ENCODE measurements at regions not wholly inside any gene's neighbourhood (a gene's known extent, or its start where the extent isn't known, plus 50 kb on each side); places are given as distances from the start of the nearest gene placed in this dataset.

DNA sequence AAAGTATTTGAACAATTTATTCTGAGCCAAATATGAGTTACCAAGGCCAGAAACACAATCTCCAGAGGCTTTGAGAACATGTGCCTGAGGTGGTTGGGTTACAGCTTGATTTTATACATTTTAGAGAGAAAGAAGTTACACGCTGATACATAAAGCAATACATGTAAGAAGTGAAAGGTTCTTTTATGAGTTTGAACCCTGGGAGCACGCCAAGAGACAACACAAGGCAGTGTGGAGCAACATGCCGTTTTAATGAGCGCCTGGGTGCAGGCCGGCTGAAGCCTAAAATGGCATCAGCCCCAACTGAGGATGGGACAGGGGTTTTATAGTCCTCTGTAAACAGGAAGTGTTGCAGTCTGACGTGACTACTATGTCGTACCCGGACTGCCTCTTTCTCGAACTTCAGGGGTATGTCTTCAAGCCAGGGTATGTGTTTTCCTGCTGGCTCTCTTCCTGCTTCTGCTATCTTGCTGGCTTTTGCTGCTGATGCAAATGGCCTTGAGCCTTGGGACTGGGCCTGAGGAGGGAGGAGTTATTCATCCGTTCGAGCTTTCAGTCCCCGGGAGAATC lies 193.7 kb downstream of the CYLC2 start:
- Histone ChIP-seq H3K27me3 (ENCODE audit: control insufficient read depth, insufficient read depth, low read length) (no peaks in the 10 kb centered on the region), H3K9me3 (ENCODE audit: control insufficient read depth, insufficient read depth, low read depth, low read length) (no peaks in the 10 kb centered on the region), H3K4me1 (ENCODE audit: control insufficient read depth, insufficient read depth, low read length) (no peaks in the 10 kb centered on the region), H3K4me3 (ENCODE audit: low read depth in 2 of 2, low read length in 2 of 2) (no peak overlapping the region), H3K36me3 (ENCODE audit: control insufficient read depth, insufficient read depth, low read length) (no peaks in the 10 kb centered on the region), H3K27ac (ENCODE audit: low read length) (no peak overlapping the region)
- BruUV-seq (replicated peaks): no TSS peak
- ChIA-PET POLR2A (no interaction called here), CTCF (no interaction called here)
- in situ Hi-C loops (cut with HindIII; ENCODE audit: low pct_unique_long_range_greater_than_20kb, low sequenced_read_pairs) (no loop called here), intact Hi-C loops (cut with micrococcal nuclease; ENCODE audit: unreplicated experiment) (no loop called here)
- no peak for ATAC-seq
- TF ChIP-seq, protein P1, sequence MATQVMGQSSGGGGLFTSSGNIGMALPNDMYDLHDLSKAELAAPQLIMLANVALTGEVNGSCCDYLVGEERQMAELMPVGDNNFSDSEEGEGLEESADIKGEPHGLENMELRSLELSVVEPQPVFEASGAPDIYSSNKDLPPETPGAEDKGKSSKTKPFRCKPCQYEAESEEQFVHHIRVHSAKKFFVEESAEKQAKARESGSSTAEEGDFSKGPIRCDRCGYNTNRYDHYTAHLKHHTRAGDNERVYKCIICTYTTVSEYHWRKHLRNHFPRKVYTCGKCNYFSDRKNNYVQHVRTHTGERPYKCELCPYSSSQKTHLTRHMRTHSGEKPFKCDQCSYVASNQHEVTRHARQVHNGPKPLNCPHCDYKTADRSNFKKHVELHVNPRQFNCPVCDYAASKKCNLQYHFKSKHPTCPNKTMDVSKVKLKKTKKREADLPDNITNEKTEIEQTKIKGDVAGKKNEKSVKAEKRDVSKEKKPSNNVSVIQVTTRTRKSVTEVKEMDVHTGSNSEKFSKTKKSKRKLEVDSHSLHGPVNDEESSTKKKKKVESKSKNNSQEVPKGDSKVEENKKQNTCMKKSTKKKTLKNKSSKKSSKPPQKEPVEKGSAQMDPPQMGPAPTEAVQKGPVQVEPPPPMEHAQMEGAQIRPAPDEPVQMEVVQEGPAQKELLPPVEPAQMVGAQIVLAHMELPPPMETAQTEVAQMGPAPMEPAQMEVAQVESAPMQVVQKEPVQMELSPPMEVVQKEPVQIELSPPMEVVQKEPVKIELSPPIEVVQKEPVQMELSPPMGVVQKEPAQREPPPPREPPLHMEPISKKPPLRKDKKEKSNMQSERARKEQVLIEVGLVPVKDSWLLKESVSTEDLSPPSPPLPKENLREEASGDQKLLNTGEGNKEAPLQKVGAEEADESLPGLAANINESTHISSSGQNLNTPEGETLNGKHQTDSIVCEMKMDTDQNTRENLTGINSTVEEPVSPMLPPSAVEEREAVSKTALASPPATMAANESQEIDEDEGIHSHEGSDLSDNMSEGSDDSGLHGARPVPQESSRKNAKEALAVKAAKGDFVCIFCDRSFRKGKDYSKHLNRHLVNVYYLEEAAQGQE (IDR thresholded peaks at IDR 0.05; ENCODE audit: insufficient read depth in 1 of 2, low read depth in 2 of 2, low read length in 1 of 2): no peak
- TF ChIP-seq, protein P2, sequence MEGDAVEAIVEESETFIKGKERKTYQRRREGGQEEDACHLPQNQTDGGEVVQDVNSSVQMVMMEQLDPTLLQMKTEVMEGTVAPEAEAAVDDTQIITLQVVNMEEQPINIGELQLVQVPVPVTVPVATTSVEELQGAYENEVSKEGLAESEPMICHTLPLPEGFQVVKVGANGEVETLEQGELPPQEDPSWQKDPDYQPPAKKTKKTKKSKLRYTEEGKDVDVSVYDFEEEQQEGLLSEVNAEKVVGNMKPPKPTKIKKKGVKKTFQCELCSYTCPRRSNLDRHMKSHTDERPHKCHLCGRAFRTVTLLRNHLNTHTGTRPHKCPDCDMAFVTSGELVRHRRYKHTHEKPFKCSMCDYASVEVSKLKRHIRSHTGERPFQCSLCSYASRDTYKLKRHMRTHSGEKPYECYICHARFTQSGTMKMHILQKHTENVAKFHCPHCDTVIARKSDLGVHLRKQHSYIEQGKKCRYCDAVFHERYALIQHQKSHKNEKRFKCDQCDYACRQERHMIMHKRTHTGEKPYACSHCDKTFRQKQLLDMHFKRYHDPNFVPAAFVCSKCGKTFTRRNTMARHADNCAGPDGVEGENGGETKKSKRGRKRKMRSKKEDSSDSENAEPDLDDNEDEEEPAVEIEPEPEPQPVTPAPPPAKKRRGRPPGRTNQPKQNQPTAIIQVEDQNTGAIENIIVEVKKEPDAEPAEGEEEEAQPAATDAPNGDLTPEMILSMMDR (IDR thresholded peaks at IDR 0.05): no peak
- TF ChIP-seq TCF7L2 (IDR thresholded peaks at IDR 0.05; ENCODE audit: low read depth, low read length) (no peak), POLR2AphosphoS5 (IDR thresholded peaks at IDR 0.05; ENCODE audit: low read depth, low read length) (no peak), SIN3A (IDR thresholded peaks at IDR 0.05; ENCODE audit: borderline replicate concordance, insufficient read depth, low read depth, low read length) (no peak)
- no peak for DNase-seq (ENCODE audit: low read depth, low spot score)

DNA sequence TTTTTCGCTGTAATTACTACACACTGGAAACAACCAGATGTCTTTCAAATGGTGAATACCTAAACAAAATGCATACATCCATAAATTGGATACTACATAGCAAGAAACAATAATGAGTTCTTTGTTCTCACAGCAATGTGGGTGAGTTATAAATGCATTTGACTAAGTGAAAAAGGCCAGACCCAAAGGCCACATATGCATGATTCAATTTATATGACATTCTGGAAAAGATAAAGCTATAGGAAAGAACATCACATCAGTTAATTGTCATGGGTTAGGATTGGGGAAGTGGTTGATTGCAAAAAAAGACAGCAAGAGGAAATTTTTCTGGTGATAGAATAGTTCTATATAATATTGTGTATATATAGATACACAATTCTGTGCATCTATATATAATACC lies 198.9 kb downstream of the CYLC2 start:
- intact Hi-C loops (cut with micrococcal nuclease; ENCODE audit: unreplicated experiment): no loop called here

More for the DNA sequence above, 198.9 kb downstream of the CYLC2 start:
- no peak for DNase-seq (ENCODE audit: low read depth, low spot score)
- in situ Hi-C loops (cut with HindIII; ENCODE audit: low pct_unique_long_range_greater_than_20kb, low sequenced_read_pairs): no loop called here
- no peaks in the 10 kb centered on the region for H3K36me3 ChIP-seq (ENCODE audit: control insufficient read depth, insufficient read depth, low read length)
- H3K27me3 ChIP-seq (ENCODE audit: control insufficient read depth, insufficient read depth, low read length): no peaks in the 10 kb centered on the region
- ChIA-PET CTCF (no interaction called here), POLR2A (no interaction called here)
- no peaks in the 10 kb centered on the region for H3K4me1 ChIP-seq (ENCODE audit: control insufficient read depth, insufficient read depth, low read length)
- no peak for ATAC-seq
- TF ChIP-seq, protein P2 (IDR thresholded peaks at IDR 0.05): no peak
- no peak for TF ChIP-seq TCF7L2 (IDR thresholded peaks at IDR 0.05; ENCODE audit: low read depth, low read length)
- TF ChIP-seq SIN3A (IDR thresholded peaks at IDR 0.05; ENCODE audit: borderline replicate concordance, insufficient read depth, low read depth, low read length): no peak
- TF ChIP-seq, protein P1 (IDR thresholded peaks at IDR 0.05; ENCODE audit: insufficient read depth in 1 of 2, low read depth in 2 of 2, low read length in 1 of 2): no peak
- no TSS peak for BruUV-seq (replicated peaks)
- no peak overlapping the region for H3K27ac ChIP-seq (ENCODE audit: low read length)
- no peaks in the 10 kb centered on the region for H3K9me3 ChIP-seq (ENCODE audit: control insufficient read depth, insufficient read depth, low read depth, low read length)
- no peak overlapping the region for H3K4me3 ChIP-seq (ENCODE audit: low read depth in 2 of 2, low read length in 2 of 2)
